Stimulated activated naive CD8-positive, alpha-beta T cell treated with anti-CD3 and anti-CD28 coated beads, Interleukin-15, Interleukin-2, amounts not matched to agents 100 ng/mL and 50 ng/mL, for 24 hours (primary cell): ENCODE measurements at regions not wholly inside any gene's neighbourhood (a gene's known extent, or its start where the extent isn't known, plus 50 kb on each side); places are given as distances from the start of the nearest gene placed in this dataset.

Experiments
- H3K27ac Mint-ChIP-seq: one replicate; pipeline ENCODE4 v1.8.0; 2021; ENCODE audit warnings: mild to moderate bottlenecking, mixed read lengths
- H3K27me3 Mint-ChIP-seq: one replicate; pipeline ENCODE4 v1.8.0; 2021; ENCODE audit warnings: mixed read lengths
- H3K36me3 Mint-ChIP-seq: one replicate; pipeline ENCODE4 v1.8.0; 2021; ENCODE audit warnings: low read depth, mixed read lengths
- H3K4me1 Mint-ChIP-seq: one replicate; pipeline ENCODE4 v1.8.0; 2021; ENCODE audit warnings: low read depth, mixed read lengths
- H3K4me3 Mint-ChIP-seq: one replicate; pipeline ENCODE4 v1.8.0; 2021; ENCODE audit warnings: mild to moderate bottlenecking, mixed read lengths
- H3K9me3 Mint-ChIP-seq: one replicate; pipeline ENCODE4 v1.8.0; 2021; ENCODE audit warnings: mixed read lengths

- H3K27me3 Mint-ChIP-seq = peaks cover 9% of the 10 kb centered on the region
- peak overlapping the region; percentile 85 for H3K27ac Mint-ChIP-seq
- H3K4me3 Mint-ChIP-seq = peak overlapping the region; percentile 59
- H3K4me1 Mint-ChIP-seq = peaks cover 21% of the 10 kb centered on the region
- peaks cover 11% of the 10 kb centered on the region for H3K9me3 Mint-ChIP-seq
- H3K36me3 Mint-ChIP-seq = peaks cover 4% of the 10 kb centered on the region
Measured at GRCh38 chrX:39883666-39884065, 214.1 kb downstream of the BCOR start.

GRCh38 chrX:39886282-39886681 is 211.5 kb downstream of the BCOR start:
- H3K4me3 Mint-ChIP-seq = no peak overlapping the region
- peaks cover 4% of the 10 kb centered on the region for H3K36me3 Mint-ChIP-seq
- H3K27ac Mint-ChIP-seq = no peak overlapping the region
- peaks cover 31% of the 10 kb centered on the region for H3K4me1 Mint-ChIP-seq
- peaks cover 11% of the 10 kb centered on the region for H3K9me3 Mint-ChIP-seq
- H3K27me3 Mint-ChIP-seq = no peaks in the 10 kb centered on the region

GRCh38 chrX:39888730-39889129 is 209.0 kb downstream of the BCOR start:
- no peak overlapping the region for H3K27ac Mint-ChIP-seq
- no peaks in the 10 kb centered on the region for H3K27me3 Mint-ChIP-seq
- peaks cover 37% of the 10 kb centered on the region for H3K4me1 Mint-ChIP-seq
- H3K9me3 Mint-ChIP-seq = peaks cover 3% of the 10 kb centered on the region
- no peak overlapping the region for H3K4me3 Mint-ChIP-seq
- H3K36me3 Mint-ChIP-seq = no peaks in the 10 kb centered on the region

- peaks cover 28% of the 10 kb centered on the region for H3K4me1 Mint-ChIP-seq
- H3K4me3 Mint-ChIP-seq = no peak overlapping the region
- H3K27ac Mint-ChIP-seq = no peak overlapping the region
- peaks cover under 1% of the 10 kb centered on the region for H3K9me3 Mint-ChIP-seq
- H3K36me3 Mint-ChIP-seq = no peaks in the 10 kb centered on the region
- H3K27me3 Mint-ChIP-seq = no peaks in the 10 kb centered on the region
Measured at GRCh38 chrX:39889704-39890103, 208.1 kb downstream of the BCOR start.

- H3K9me3 Mint-ChIP-seq = no peaks in the 10 kb centered on the region
- H3K4me3 Mint-ChIP-seq = no peak overlapping the region
- H3K27ac Mint-ChIP-seq = no peak overlapping the region
- H3K27me3 Mint-ChIP-seq = no peaks in the 10 kb centered on the region
- H3K4me1 Mint-ChIP-seq = peaks cover 26% of the 10 kb centered on the region
- H3K36me3 Mint-ChIP-seq = no peaks in the 10 kb centered on the region
Measured at GRCh38 chrX:39890807-39891206, 207.0 kb downstream of the BCOR start.

GRCh38 chrX:39891781-39892180 is 206.0 kb downstream of the BCOR start:
- no peak overlapping the region for H3K4me3 Mint-ChIP-seq
- no peaks in the 10 kb centered on the region for H3K27me3 Mint-ChIP-seq
- no peaks in the 10 kb centered on the region for H3K36me3 Mint-ChIP-seq
- peaks cover 26% of the 10 kb centered on the region for H3K4me1 Mint-ChIP-seq
- H3K27ac Mint-ChIP-seq = no peak overlapping the region
- H3K9me3 Mint-ChIP-seq = no peaks in the 10 kb centered on the region

- no peaks in the 10 kb centered on the region for H3K9me3 Mint-ChIP-seq
- no peak overlapping the region for H3K4me3 Mint-ChIP-seq
- peaks cover 22% of the 10 kb centered on the region for H3K4me1 Mint-ChIP-seq
- no peak overlapping the region for H3K27ac Mint-ChIP-seq
- H3K27me3 Mint-ChIP-seq = no peaks in the 10 kb centered on the region
- no peaks in the 10 kb centered on the region for H3K36me3 Mint-ChIP-seq
Measured at GRCh38 chrX:39893417-39894338, 204.1 kb downstream of the BCOR start.

- Mint-ChIP-seq H3K27me3 (no peaks in the 10 kb centered on the region), H3K27ac (no peak overlapping the region), H3K4me1 (peaks cover 17% of the 10 kb centered on the region), H3K36me3 (no peaks in the 10 kb centered on the region), H3K9me3 (no peaks in the 10 kb centered on the region), H3K4me3 (no peak overlapping the region)
Measured at GRCh38 chrX:39894683-39895082, 203.1 kb downstream of the BCOR start.

- Mint-ChIP-seq H3K27ac (no peak overlapping the region), H3K27me3 (no peaks in the 10 kb centered on the region)
Measured at GRCh38 chrX:39895218-39896110, 202.3 kb downstream of the BCOR start.

GRCh38 chrX:39896951-39897740 is 200.6 kb downstream of the BCOR start:
- no peak overlapping the region for H3K4me3 Mint-ChIP-seq
- no peaks in the 10 kb centered on the region for H3K9me3 Mint-ChIP-seq
- peaks cover 9% of the 10 kb centered on the region for H3K27me3 Mint-ChIP-seq
- H3K27ac Mint-ChIP-seq = no peak overlapping the region
- H3K4me1 Mint-ChIP-seq = peaks cover 6% of the 10 kb centered on the region
- no peaks in the 10 kb centered on the region for H3K36me3 Mint-ChIP-seq

More at GRCh38 chrX:39895218-39896110, 202.3 kb downstream of the BCOR start:
- no peaks in the 10 kb centered on the region for H3K9me3 Mint-ChIP-seq
- no peaks in the 10 kb centered on the region for H3K36me3 Mint-ChIP-seq
- peaks cover 17% of the 10 kb centered on the region for H3K4me1 Mint-ChIP-seq
- no peak overlapping the region for H3K4me3 Mint-ChIP-seq

- Mint-ChIP-seq H3K27ac (no peak overlapping the region), H3K4me3 (no peak overlapping the region), H3K27me3 (peaks cover 9% of the 10 kb centered on the region), H3K9me3 (no peaks in the 10 kb centered on the region), H3K4me1 (peaks cover 6% of the 10 kb centered on the region), H3K36me3 (no peaks in the 10 kb centered on the region)
Measured at GRCh38 chrX:39897741-39898097, 200.0 kb downstream of the BCOR start.

- Mint-ChIP-seq H3K27ac (no peak overlapping the region), H3K4me3 (no peak overlapping the region), H3K4me1 (peaks cover 8% of the 10 kb centered on the region), H3K27me3 (peaks cover 9% of the 10 kb centered on the region), H3K36me3 (no peaks in the 10 kb centered on the region), H3K9me3 (no peaks in the 10 kb centered on the region)
Measured at GRCh38 chrX:39898147-39898546, 199.6 kb downstream of the BCOR start.

- H3K27me3 Mint-ChIP-seq = peaks cover 9% of the 10 kb centered on the region
- H3K4me3 Mint-ChIP-seq = no peak overlapping the region
- H3K27ac Mint-ChIP-seq = no peak overlapping the region
- H3K36me3 Mint-ChIP-seq = no peaks in the 10 kb centered on the region
- H3K4me1 Mint-ChIP-seq = peaks cover 12% of the 10 kb centered on the region
- no peaks in the 10 kb centered on the region for H3K9me3 Mint-ChIP-seq
Measured at GRCh38 chrX:39899059-39899458, 198.7 kb downstream of the BCOR start.

- no peak overlapping the region for H3K4me3 Mint-ChIP-seq
- peaks cover 9% of the 10 kb centered on the region for H3K27me3 Mint-ChIP-seq
Measured at GRCh38 chrX:39899856-39900776, 197.6 kb downstream of the BCOR start.

More at GRCh38 chrX:39899856-39900776, 197.6 kb downstream of the BCOR start:
- Mint-ChIP-seq H3K36me3 (no peaks in the 10 kb centered on the region), H3K27ac (no peak overlapping the region), H3K9me3 (no peaks in the 10 kb centered on the region), H3K4me1 (peaks cover 21% of the 10 kb centered on the region)
